HCT116 (cell line): ENCODE measurements at regions not wholly inside any gene's neighbourhood (a gene's known extent, or its start where the extent isn't known, plus 50 kb on each side); places are given as distances from the start of the nearest gene placed in this dataset.
A peak's percentile ranks its signal among the peaks of the same experiment; 100 is the strongest.

Source experiments
- ATAC-seq: fragments of 200-7000 bp; cut with Tn5 transposase; 2 replicates; pipeline ENCODE4 v1.9.1; 2020; ENCODE audit warnings: mild to moderate bottlenecking, moderate library complexity
- BruUV-seq: library from RNA; stranded (reverse); fragments of 400-500 nt; replicated peaks from 2 replicates; lab custom pipeline; 2021; lab: Mats Ljungman, UMichigan
- CTCF ChIA-PET: fragments of 300-600 bp; sonication (Branson Sonifier 250); formaldehyde crosslinking; loops from one replicate; lab custom pipeline; 2021; ENCODE audit warnings: antibody characterized with exemption; lab: Charles Lee
- POLR2A ChIA-PET: fragments of 300-600, 350-600 bp; sonication (Branson Sonifier 250); formaldehyde crosslinking; loops from one replicate; lab custom pipeline; 2021; ENCODE audit warnings: antibody characterized with exemption; lab: Charles Lee
- RAD21 ChIA-PET, 2 experiments: fragments of 300-600 bp; sonication (Branson Sonifier 250); formaldehyde crosslinking; loops; one replicate each; lab custom pipeline; 2023; ENCODE audit warnings: low total read pairs in 2 of 2; ENCODE audit not compliant: uncharacterized antibody in 2 of 2, unreplicated experiment in 2 of 2, low non-redundant PET in 1 of 2; lab: Charles Lee
- DNase-seq: peaks from one replicate; pipeline ENCODE4 v3.0.0-alpha.2; 2010; ENCODE audit warnings: low read depth, low spot score
- H2AFZ ChIP-seq: fragments of 200-600 bp; shearing (Covaris generic), sonication (generic); 2 replicates; pipeline ENCODE4 v1.6.1; 2017; ENCODE audit warnings: low read depth, mixed run types, mixed read lengths, antibody characterized with exemption, low read length; ENCODE audit not compliant: poor library complexity, severe bottlenecking
- H3K27ac ChIP-seq: 2 replicates; pipeline ENCODE4 v1.5.1; 2012; ENCODE audit warnings: low read depth, low read length
- H3K27me3 ChIP-seq: fragments of 200-600 bp; sonication (generic); 2 replicates; pipeline ENCODE4 v1.6.1; 2016; ENCODE audit warnings: mixed run types, low read length, mixed read lengths; ENCODE audit not compliant: insufficient read depth
- H3K36me3 ChIP-seq, 2 experiments: fragments of 200-500 bp in 1 of 2; fragments of 200-600 bp in 1 of 2; sonication (Bioruptor generic) in 1 of 2; sonication (generic) in 1 of 2; 2 replicates each; pipeline versions ENCODE4 v1.5.1 to v1.6.1; 2014 to 2016; ENCODE audit warnings: low read length in 2 of 2, inconsistent platforms in 1 of 2, mixed read lengths in 1 of 2, mixed run types in 1 of 2; ENCODE audit not compliant: insufficient read depth in 2 of 2, control insufficient read depth in 1 of 2
- H3K4me1 ChIP-seq, 2 experiments: fragments of 200-600 bp in 1 of 2; sonication (generic) in 1 of 2; 2 replicates each; pipeline versions ENCODE4 v1.5.1 to v1.6.1; 2012 to 2017; ENCODE audit warnings: low read length in 2 of 2, inconsistent platforms in 1 of 2, mild to moderate bottlenecking in 1 of 2, mixed read lengths in 1 of 2, mixed run types in 1 of 2, moderate library complexity in 1 of 2; ENCODE audit not compliant: insufficient read depth in 2 of 2, control insufficient read depth in 1 of 2
- H3K4me2 ChIP-seq: fragments of 200-600 bp; sonication (generic); 2 replicates; pipeline ENCODE4 v1.6.1; 2017; ENCODE audit warnings: mixed run types, low read length, mixed read lengths
- H3K4me3 ChIP-seq, 2 experiments: fragments of 200-600 bp in 1 of 2; sonication (generic) in 1 of 2; replicated peaks in 1 of 2; 2 replicates each; pipeline ENCODE4 v1.5.1; 2011 to 2016; ENCODE audit warnings: low read length in 2 of 2, control low read depth in 1 of 2, low read depth in 1 of 2, mild to moderate bottlenecking in 1 of 2, mixed read lengths in 1 of 2, mixed run types in 1 of 2
- H3K79me2 ChIP-seq: fragments of 200-600 bp; sonication (generic); 2 replicates; pipeline ENCODE4 v1.6.1; 2017; ENCODE audit warnings: mild to moderate bottlenecking, mixed run types, low read length, moderate library complexity, mixed read lengths; ENCODE audit not compliant: insufficient read depth
- H3K9ac ChIP-seq: fragments of 200-600 bp; sonication (generic); 2 replicates; pipeline ENCODE4 v1.6.1; 2016; ENCODE audit warnings: low read length, mixed read lengths
- H3K9me2 ChIP-seq: fragments of 200-600 bp; sonication (generic), shearing (Covaris generic); 2 replicates; pipeline ENCODE4 v1.6.1; 2017; ENCODE audit warnings: mixed run types, mild to moderate bottlenecking, moderate library complexity; ENCODE audit not compliant: insufficient read depth
- H3K9me3 ChIP-seq, 2 experiments: fragments of 200-500 bp in 1 of 2; fragments of 200-600 bp in 1 of 2; sonication (Bioruptor generic) in 1 of 2; sonication (generic) in 1 of 2; 2 replicates each; pipeline ENCODE4 v1.6.1; 2014 to 2017; ENCODE audit warnings: low read length in 2 of 2, mixed read lengths in 2 of 2, inconsistent platforms in 1 of 2, low read depth in 1 of 2, mild to moderate bottlenecking in 1 of 2, mixed run types in 1 of 2, moderate library complexity in 1 of 2; ENCODE audit not compliant: control insufficient read depth in 1 of 2, insufficient read depth in 1 of 2
- H4K20me1 ChIP-seq: fragments of 200-600 bp; sonication (generic), shearing (Covaris generic); 2 replicates; pipeline ENCODE4 v1.6.1; 2017; ENCODE audit warnings: mixed run types, mild to moderate bottlenecking, moderate library complexity; ENCODE audit not compliant: insufficient read depth
- CBX3 ChIP-seq: IDR thresholded peaks from 2 replicates; pipeline ENCODE4 v1.6.1; 2012; ENCODE audit warnings: low read depth
- CEBPB ChIP-seq: IDR thresholded peaks from 2 replicates; pipeline ENCODE4 v1.6.1; 2012; ENCODE audit warnings: low read depth
- EGR1 ChIP-seq: IDR thresholded peaks from 2 replicates; pipeline ENCODE4 v1.6.1; 2012; ENCODE audit warnings: low read depth
- ELF1 ChIP-seq: IDR thresholded peaks from 2 replicates; pipeline ENCODE4 v1.6.1; 2012; ENCODE audit warnings: low read depth, borderline replicate concordance
- EZH2 ChIP-seq: fragments of 200-600 bp; sonication (generic); IDR thresholded peaks from 2 replicates; pipeline ENCODE4 v1.6.1; 2017; ENCODE audit warnings: antibody characterized with exemption, mixed run types
- FOSL1 ChIP-seq: IDR thresholded peaks from 2 replicates; pipeline ENCODE4 v1.6.1; 2012; ENCODE audit warnings: low read depth
- JUND ChIP-seq: IDR thresholded peaks from 2 replicates; pipeline ENCODE4 v1.6.1; 2012
- POLR2A ChIP-seq: IDR thresholded peaks from 2 replicates; pipeline ENCODE4 v1.7.0; 2011; ENCODE audit warnings: borderline replicate concordance; ENCODE audit not compliant: insufficient read depth, insufficient read length; ENCODE audit errors: extremely low read depth
- POLR2AphosphoS5 ChIP-seq: IDR thresholded peaks from 2 replicates; pipeline ENCODE4 v1.6.1; 2011; ENCODE audit warnings: mild to moderate bottlenecking, low read depth, low read length, moderate library complexity
- RAD21 ChIP-seq: IDR thresholded peaks from 2 replicates; pipeline ENCODE4 v1.6.1; 2012; ENCODE audit warnings: low read depth, mild to moderate bottlenecking
- SP1 ChIP-seq: IDR thresholded peaks from 2 replicates; pipeline ENCODE4 v1.6.1; 2012; ENCODE audit warnings: low read depth
- SRF ChIP-seq: IDR thresholded peaks from 2 replicates; pipeline ENCODE4 v1.6.1; 2012; ENCODE audit warnings: low read depth
- TCF7L2 ChIP-seq: IDR thresholded peaks from 2 replicates; pipeline ENCODE4 v1.7.0; 2011; ENCODE audit warnings: borderline replicate concordance, inconsistent platforms; ENCODE audit not compliant: insufficient read depth, insufficient read length; ENCODE audit errors: extremely low read depth
- YY1 ChIP-seq: IDR thresholded peaks from 2 replicates; pipeline ENCODE4 v1.6.1; 2011; ENCODE audit warnings: low read length, low read depth, moderate library complexity, mild to moderate bottlenecking; ENCODE audit not compliant: insufficient replicate concordance; ENCODE audit errors: extremely low read depth
- ZFX ChIP-seq: fragments of 450-650 bp; IDR thresholded peaks from 2 replicates; pipeline ENCODE4 v1.6.1; 2017
- ZNF274 ChIP-seq: fragments of 200-500 bp; sonication (Bioruptor generic); IDR thresholded peaks from 2 replicates; pipeline ENCODE4 v1.6.1; 2014; ENCODE audit warnings: mild to moderate bottlenecking, low read depth, low read length, inconsistent platforms
- intact Hi-C: fragments of 100-400 bp; cut with micrococcal nuclease; formaldehyde crosslinking; loops from 2 replicates; pipeline ENCODE4 v1.10.0; 2022
- TF ChIP-seq, protein P1 (sequence below), 3 experiments: fragments of 200-600 bp in 1 of 3; sonication (generic) in 1 of 3; IDR thresholded peaks in 2 of 3; conservative IDR thresholded peaks in 1 of 3; 2 replicates each; pipeline ENCODE4 v1.5.1; 2012 to 2017; ENCODE audit warnings: low read depth in 2 of 3, low read length in 2 of 3, antibody characterized with exemption in 1 of 3, borderline replicate concordance in 1 of 3, control low read depth in 1 of 3, mild to moderate bottlenecking in 1 of 3, mixed read lengths in 1 of 3, mixed run types in 1 of 3, moderate library complexity in 1 of 3; ENCODE audit not compliant: insufficient read depth in 1 of 3
- TF ChIP-seq, protein P2 (sequence below): IDR thresholded peaks from 2 replicates; pipeline ENCODE4 v1.6.1; 2012
- TF ChIP-seq, protein P3 (sequence below): IDR thresholded peaks from 2 replicates; pipeline ENCODE4 v1.6.1; 2012

DNA sequence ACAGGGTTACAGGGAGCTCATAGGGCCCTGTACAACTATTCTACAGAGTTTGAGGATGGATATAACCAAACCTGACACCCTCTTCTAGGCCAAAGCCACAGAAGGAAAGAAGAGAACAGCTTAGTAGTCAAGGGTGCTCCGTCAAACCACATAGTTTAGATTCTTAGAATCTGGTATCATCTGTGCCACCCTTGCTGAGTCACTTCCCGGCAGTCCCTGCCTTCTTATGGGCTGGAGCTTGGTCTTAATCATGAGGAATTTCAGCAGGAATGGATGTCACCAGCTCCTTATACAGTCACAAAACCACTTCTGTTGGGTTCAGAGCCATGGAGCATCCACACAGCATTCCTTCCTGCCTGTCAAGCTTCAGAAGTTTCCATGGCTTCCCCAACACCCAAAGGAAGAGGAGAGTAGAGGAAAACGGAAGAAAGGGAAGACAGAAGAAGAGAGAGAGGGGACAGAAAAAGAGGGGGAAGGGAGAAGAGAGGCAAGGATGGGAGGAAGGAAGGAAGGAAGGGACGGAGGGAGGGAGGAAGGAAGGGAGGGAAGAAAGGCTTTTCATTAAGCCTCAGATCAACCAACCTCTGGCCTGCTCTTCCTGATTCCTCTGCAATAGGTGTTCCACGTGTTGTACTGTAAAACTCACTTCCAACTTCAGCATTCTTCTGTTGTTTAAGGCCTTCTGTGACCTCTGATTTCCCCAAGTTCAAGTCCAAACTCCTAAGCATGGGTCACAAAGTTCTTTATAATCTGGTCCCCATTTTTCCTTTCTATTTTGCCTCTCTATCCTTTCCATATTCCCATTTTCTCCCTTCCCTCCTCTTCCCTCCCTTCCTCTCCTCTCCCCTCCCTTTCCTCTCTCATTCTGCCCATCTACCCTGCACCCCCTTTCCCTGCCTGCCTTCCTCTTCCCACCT is 246.1 kb upstream of the TNP1 start (continued):
- TF ChIP-seq, protein P1, sequence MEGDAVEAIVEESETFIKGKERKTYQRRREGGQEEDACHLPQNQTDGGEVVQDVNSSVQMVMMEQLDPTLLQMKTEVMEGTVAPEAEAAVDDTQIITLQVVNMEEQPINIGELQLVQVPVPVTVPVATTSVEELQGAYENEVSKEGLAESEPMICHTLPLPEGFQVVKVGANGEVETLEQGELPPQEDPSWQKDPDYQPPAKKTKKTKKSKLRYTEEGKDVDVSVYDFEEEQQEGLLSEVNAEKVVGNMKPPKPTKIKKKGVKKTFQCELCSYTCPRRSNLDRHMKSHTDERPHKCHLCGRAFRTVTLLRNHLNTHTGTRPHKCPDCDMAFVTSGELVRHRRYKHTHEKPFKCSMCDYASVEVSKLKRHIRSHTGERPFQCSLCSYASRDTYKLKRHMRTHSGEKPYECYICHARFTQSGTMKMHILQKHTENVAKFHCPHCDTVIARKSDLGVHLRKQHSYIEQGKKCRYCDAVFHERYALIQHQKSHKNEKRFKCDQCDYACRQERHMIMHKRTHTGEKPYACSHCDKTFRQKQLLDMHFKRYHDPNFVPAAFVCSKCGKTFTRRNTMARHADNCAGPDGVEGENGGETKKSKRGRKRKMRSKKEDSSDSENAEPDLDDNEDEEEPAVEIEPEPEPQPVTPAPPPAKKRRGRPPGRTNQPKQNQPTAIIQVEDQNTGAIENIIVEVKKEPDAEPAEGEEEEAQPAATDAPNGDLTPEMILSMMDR (IDR thresholded peaks at IDR 0.05 in 2 of 3, conservative IDR thresholded peaks at IDR 0.05 in 1 of 3; ENCODE audit: borderline replicate concordance in 1 of 3, insufficient read depth in 1 of 3, low read depth in 2 of 3, low read length in 2 of 3): no peak
- TF ChIP-seq CBX3 (peak; percentile 77), SRF (peak; percentile 84), POLR2A (peak; percentile 21)

- Histone ChIP-seq H3K36me3 (no peaks in the 10 kb centered on the region), H3K9ac (no peak overlapping the region), H3K27ac (no peak overlapping the region), H3K4me3 (no peak overlapping the region), H4K20me1 (no peaks in the 10 kb centered on the region), H3K27me3 (no peaks in the 10 kb centered on the region), H3K9me2 (no peaks in the 10 kb centered on the region), H3K4me1 (peaks cover 14 to 54% of the 10 kb centered on the region in 2 experiments), H3K79me2 (no peaks in the 10 kb centered on the region), H2AFZ (no peak overlapping the region), H3K4me2 (peak overlapping the region; percentile 74), H3K9me3 (no peaks in the 10 kb centered on the region)
- POLR2A ChIA-PET: no interaction called here
- ATAC-seq: peak; percentile 41
- DNase-seq: peak; percentile 15
- intact Hi-C loops: no loop called here
- CTCF ChIA-PET: interaction anchor here (0.7 kb wide), 1 partner anchor 581 kb away, joined by 3 read pairs; no protein-coding TSS in a partner anchor
- RAD21 ChIA-PET: interaction anchor here in 1 of 2 experiments (0.6 kb wide), 1 partner anchor 409 kb away, joined by 4 read pairs; the partner anchor contains the start of gene IGFBP5
- no TSS peak for BruUV-seq
- TF ChIP-seq ZNF274 (no peak), SRF (no peak), YY1 (no peak), FOSL1 (0 out of 2 replicates have a peak, but pooled peaks have one; percentile 22), ELF1 (no peak), RAD21 (no peak), ZFX (no peak), JUND (no peak), TCF7L2 (peak; percentile 35), CEBPB (no peak), EGR1 (no peak), EZH2 (no peak), POLR2AphosphoS5 (no peak), CBX3 (no peak), SP1 (no peak; the same call in 1 of the 2 replicates)
- TF ChIP-seq, protein P2, sequence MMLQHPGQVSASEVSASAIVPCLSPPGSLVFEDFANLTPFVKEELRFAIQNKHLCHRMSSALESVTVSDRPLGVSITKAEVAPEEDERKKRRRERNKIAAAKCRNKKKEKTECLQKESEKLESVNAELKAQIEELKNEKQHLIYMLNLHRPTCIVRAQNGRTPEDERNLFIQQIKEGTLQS: no peak
- TF ChIP-seq, protein P3, sequence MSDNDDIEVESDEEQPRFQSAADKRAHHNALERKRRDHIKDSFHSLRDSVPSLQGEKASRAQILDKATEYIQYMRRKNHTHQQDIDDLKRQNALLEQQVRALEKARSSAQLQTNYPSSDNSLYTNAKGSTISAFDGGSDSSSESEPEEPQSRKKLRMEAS: no peak
Observed at GRCh38 chr2:217103752-217104545, 244.1 kb upstream of the TNP1 start.
